ENCODE measurements at regions not wholly inside any gene's neighbourhood (a gene's known extent, or its start where the extent isn't known, plus 50 kb on each side); places are given as distances from the start of the nearest gene placed in this dataset.
"Not testable (repeated sequence)": the region's sequence is repeated elsewhere in the genome, so short reads cannot be mapped to it uniquely, and the experiment has no call there.

DNA sequence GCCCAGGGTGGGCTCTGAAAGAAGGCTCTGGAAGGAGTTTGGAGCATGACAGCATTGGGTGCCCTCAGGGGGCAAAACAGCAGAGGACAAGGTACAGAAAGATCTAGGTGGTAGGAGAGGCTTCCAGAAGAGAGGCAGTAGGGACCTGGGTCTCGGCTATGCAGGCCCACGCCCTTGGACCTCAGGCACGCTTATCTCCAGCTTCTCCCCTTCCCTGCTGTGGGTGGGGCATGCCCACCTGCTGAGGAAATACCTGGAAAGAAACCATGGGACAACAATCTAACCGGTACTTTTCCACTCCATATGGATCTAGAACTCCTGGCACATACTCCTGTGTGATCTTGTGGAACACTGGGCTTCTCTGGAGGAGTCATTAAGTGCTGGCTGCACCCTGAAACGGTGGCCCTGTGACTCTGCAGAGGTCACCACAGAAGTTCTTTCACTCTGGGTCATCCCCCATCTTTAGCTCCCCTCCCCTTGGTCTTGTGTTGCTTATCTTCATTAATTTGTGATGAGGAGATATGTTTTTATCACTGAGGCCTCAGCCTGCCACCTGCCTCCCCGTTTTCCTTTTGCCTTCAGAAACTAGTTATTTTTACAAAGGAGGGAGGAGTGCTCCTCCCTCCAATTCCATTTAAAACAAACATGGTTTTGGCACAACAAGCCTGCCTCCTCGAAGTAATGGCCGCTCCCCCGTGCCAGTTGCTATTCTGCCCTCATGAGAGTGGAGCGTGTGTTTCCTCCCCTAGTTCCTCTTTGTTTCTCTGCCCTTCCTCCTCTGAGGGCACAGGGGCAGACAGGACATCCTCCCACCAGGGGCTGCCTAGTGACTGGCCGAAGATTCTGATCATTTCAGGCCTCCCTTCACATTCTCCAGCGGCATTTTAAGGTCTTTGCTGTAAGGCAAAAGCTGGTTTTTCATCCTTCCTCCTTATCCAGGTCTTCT lies 78.0 kb upstream of the ATP5PO start:
- DNase-seq: no peak

DNA sequence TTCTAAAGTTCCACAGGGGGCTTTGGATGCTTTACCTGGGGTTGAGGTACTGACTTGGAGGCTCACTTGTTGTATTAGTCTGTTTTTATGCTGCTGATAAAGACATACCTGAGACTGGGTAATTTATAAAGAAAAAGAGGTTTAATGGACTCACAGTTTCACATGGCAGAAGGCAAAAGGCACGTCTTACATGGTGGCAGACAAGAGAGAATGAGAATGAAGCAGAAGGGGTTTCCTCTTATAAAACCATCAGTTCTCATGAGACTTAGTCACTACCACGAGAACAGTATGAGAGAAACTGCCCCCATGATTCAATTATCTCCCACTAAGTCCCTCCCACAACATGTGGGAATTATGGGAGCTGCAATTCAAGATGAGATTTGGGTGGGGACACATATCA lies 76.8 kb upstream of the ATP5PO start:
- DNase-seq: not testable (repeated sequence)

DNA sequence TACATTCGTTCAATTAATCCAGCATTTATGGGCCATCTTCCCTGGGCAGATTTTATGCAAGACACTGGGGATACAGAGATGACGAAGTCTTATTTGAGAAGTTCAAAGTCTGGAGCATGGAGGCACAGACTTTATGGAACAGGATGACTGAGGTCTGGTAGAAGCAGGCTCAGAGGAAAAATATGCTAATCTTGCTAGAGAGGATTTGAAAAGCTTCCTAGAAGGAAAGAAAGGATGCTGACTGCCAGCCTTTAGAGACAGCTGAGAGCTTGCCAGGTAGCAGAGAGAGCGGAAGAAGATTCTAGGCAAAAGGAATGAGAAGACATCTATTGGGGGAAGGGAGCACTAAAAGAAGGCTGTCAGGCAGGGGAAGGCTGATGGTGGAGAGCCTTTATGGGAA lies 75.5 kb upstream of the ATP5PO start:
- no peak for DNase-seq

DNA sequence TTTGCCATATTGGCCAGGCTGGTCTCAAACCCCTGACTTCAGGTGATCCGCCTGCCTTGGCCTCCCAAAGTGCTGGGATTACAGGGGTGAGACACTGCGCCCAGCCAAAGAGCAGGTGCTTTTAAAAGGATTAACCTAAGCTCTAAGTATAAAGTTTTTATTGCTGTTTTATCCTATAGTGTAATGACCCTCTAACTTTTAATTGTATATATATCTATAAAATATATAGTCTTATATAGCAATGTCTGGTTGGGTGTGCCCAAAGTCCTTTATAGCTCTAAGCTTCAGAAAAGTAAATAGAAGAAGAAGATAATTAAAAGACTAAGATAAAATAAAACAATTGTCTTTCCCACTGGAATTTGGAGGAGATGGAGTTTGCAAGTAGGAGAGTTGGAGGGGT lies 73.8 kb upstream of the ATP5PO start:
- DNase-seq: no peak

DNA sequence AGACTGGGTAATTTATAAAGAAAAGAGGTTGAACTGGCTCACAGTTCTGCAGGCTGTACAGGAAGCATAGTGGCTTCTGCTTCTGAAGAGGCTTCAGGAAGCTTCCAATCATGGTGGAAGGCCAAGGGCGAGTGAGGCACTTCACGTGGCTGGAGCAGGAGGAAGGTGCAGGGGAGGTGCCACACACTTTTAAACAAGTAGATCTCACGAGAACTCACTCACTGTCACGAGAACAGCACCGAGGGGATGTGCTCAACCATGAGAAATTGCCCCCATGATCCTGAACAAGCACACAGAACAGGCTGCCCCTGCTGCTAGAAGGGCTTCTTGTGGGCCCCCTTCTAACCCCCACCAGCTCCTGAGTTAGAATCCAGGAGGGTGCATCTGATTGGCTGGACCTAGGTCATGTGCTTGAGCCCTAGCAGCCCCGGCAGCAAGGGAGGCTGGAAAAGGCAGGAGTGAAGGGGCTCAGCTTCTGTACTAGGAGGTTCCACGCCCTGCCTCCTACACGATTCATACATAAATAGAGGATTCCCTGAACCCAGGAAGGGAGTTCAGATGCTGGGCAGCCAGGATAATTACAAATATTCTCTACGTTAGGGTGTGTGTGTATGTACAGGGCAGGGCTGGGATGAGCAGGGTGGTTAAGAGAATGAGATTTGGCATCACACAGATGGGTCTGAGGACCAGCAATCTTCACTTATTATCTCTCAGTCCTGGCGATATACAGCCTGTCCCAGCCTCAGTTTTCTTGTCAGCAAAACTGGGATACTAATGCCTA lies 72.8 kb upstream of the ATP5PO start:
- DNase-seq: no peak

DNA sequence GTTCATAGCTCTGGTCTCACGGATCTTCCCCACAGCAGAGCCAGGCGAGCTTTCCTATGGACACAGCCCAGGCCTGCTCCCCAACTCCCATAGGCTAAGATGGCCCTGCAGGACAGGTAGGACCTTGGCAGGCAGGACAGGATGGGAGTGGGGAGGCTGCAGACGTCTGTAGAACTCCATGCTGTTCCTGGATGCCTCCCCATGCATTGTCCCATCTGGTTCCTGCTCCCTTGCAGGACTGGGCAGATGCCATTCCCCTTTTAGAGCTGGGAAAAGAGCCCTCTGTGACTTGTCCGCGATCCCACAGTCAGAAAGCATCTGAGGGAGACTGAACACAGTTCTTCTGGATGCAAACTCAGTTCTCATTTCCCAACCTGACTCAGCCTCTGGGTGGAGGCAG lies 71.9 kb upstream of the ATP5PO start:
- no peak for DNase-seq

DNA sequence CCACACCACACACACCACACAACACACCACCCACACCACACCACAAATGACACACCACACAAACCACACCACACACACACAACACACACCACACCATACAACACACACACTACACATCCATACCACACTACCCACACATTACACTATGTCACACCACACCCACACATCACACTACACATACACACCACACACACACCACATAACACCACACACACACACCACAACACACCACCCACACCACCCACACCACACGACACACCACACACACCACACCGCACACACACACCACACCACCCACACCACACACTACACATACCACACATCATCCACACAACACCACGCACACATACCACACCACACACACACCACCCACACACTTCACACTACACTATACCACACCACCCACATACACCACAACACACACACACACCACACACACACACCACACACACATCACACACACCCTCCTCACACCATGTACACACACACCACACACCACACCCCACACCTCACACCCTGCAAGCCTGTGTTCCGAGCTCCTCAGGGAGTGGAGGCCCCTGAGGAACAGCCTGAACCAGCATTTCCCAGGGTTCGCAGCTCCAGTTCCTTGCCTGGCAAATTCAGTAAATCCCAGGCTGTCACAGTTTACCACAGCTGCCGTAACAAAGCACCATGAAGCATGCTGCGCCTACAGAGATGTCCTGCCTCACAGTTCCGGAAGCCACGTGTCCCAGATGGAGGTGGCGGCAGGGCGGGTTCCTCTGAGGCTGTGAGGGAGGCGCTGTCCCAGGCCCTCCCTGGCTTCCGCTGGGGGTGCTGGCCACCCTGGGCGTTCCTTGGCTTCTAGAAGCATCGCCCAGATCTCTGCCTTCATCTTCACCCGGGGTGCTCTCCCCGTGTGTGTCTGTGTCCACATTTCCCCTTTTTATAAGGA lies 69.8 kb upstream of the ATP5PO start:
- no peak for DNase-seq

DNA sequence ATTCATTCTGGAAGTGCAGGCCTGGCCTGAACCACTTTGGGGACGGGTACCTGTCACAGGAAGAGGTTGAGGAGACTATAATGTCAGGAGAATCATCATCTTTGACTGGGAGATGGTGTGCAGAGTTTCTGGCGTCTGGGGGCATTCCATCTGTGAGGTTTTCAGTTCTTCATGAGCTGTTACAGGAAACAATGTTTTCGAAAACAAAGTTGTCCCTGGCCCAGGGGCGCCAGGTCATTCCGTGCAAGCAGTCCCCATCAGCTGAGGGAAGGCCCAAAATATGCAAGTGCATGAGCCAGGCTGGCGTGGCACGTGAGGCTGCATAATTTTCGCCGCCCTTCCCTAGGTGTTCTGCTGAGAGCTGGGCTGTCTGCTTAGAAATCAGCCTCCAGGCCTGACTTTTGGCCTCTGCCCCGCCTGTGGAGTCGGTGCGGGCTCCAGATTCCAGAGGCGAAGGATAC lies 68.4 kb upstream of the ATP5PO start:
- DNase-seq: no peak

DNA sequence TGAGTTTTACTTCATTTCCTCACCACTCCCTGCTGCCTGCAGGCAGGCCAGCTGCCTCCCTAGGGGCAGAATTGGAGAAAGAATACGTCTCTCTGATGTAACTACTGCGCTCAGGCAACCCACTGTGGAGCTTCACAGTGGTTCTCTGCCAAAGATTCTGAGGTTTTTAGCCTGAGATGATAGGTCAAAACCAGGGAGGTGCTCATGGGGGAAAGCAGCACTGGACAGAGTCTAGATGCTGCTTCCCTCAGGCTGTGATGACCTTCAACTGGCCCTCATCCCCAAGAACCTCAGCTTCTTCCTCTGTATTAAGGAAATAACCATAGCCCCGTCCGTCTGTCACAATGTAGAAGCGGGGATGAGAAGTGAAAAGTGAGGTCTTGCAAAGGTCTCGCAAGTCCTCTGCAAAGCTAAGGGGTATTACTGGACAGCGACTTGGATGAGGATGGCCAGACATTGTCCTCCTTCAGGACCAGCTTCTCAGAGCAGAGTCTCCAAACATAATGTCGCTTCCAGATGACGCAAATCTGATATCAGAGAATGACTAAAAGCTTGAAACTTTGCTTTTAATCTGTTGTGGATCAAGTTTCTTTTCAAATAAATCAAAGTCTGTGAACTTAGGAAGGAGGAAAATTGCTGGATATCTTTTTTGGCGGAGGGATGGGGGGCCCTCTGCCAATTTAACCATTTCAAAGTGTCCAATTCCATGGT lies 65.9 kb upstream of the ATP5PO start:
- DNase-seq: no peak

DNA sequence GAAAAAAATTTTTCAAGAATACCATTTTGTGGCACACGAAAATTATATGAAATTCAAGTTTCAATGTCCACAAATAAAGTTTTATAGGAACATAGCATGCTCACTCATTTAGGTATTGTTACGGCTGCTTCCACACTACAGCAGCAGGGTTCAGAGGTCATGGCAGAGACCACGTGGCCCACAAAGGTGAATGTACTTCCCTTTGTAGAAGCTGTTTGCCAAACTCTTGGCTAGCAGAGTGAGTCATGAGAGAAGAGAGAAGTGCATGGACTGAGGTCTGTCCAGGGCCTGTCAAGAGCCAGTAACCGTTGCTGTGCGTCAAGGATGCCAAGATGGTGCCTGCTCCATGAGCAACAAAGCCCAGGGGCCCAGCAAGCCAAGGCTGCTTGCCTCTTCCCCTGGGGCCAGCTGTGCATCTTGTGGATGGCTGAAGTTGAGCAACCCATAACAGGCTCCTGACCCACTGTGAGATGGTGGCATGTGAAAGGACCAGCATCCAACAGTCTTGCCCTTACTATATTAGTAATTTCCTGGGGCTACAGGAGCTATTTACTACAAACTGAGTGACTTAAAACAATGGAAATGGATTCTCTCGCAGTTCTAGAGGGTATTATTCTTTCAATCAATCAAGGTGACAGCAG lies 64.8 kb upstream of the ATP5PO start:
- DNase-seq: no peak

DNA sequence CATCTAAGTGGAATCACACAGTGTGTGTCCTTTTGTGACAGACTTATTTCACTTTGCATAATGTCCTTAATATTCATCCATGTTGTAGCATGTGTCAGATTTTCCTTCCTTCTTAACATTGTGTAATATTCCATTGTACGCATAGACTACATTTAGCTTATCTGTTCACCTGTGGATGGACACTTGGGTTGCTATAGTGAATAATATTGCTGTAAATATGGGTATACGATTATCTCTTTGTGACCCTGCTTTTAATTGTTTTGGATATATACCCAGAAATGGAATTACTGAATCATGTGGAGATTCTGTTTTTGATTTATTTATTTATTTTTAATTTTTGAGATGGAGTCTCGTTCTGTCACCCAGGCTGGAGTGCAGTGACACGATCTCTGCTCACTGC lies 63.0 kb upstream of the ATP5PO start:
- no peak for DNase-seq

DNA sequence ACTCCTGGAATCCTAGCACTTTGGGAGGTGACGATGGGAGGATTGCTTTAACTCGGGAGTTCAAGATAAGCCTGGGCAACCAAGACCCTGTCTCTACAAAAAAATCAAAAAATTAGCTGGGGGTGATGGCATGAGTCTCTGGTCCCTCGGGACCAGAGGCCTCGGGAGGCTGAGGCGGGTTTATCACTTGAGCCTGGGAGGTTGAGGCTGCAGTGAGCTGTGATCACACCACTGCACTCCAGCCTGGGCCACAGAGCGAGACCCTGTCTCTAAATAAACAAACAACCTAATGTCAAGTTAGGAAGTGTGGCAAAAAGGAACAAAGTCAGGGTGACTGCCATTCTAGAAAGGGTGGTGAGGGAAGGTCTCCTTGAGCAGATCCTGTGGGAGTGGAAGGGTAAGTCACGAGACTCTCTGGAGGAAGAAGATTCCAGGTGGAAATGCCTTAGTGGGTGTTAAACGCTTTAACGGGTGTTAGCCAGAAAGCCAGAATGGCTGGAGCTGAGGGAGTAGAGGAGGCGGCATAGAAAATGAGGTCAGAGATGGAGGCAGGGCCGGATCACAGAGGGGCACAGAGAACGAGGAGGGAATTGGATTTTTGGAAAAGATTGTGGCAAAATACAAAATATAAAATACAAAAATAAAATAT lies 62.2 kb upstream of the ATP5PO start:
- DNase-seq: no peak

DNA sequence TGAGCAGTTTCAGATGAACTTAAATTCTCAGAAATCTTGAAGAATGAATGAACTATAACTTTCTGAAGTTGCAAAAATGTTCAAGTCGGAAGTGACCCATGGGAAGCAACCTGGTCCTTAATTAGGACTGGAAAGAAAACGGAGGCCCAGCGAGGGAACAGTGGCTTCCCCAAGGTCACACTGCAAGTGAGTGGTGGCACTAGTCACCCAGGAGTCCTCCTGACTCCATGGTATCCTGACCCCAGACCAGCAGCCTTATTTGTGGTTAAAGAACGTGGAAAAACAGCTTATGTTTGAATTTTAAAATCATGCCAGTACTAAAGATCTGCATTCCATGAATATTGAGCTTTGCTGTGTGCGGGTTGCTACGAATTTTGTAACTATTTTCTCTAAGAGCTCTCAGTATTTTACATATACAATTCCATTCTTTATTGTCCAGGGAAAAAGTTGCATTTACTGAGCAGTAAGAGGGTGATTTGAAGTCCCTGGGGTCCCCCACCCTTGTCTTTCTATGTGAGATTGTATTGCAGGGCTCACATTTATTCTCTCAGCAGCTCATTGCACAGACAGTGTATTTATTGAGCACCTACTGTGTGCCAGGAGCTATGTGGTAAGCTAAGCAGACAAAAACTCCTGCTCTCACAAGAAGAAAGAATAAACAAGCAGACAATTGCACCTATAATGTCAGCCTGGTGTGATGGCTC lies 61.6 kb upstream of the ATP5PO start:
- no peak for DNase-seq

DNA sequence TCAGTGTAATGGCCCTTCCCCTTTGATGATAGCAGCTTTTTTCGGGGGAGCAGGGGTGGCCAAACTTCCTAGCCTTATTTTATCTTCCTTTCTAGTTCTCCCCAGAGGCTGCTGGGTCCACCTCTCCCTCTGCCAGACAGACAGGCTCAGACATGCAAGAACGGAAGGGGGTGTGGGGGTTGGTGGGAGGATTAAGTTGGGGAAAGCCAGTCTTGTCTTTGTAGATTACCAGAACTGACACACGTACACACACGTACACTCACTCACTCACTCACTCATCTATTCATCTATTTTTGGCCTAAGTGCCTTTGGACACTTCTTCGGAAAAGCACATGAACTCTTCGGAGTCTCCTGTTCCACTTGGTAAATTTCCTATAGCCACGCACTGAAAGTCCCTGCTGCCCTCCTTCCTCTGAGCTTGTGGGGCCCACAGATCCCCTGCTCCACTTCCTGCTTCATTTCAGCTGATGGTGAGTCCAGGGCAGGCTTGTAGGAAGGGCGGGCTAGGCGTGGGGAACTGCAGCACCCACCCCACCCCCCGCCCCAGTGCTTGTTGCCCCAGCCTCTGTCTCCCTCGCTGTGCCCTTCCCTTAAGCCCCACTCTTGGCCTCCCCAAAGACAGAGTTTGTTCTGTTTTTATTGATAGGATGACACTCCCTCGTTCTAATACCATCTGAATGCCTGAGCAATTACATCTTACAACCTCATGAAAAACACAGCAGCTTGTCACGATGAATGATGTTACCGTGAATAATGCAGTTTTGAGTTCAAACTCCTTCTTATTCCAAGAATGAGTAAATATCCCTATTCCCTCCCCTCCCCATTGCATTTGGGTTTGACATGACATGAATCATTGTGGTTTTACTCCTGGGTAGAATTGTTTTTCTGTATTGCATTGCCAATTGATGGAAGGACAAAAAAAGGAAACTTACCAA lies 60.7 kb upstream of the ATP5PO start:
- peak in 4 of 6 experiments; percentile 17 to 46 (median 36) for DNase-seq

DNA sequence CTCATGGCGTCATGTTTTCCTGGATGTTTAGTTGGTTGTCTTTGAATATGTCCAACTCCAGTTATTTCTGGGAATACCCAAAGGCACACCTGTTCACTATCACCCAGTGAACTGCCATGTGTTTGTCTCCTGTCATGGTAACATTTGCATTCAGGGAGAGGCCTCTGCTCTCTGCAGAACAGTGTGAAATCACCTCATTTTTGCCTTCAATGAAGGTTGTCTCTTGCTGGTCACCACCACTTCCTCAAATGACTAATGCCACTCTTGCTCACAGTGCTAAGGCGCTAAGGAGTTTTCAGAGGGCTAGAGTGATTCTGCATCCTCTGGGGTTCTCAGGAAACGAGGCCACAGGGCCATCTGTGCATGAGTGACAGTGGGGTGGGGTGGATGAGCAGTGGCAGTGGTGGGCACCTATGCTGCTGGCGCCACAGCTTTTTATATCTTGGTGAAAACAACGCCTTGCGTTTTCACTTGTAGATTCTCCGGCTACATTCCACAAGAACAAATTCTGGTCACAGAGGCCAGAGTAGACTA lies 60.0 kb upstream of the ATP5PO start:
- no peak for DNase-seq

DNA sequence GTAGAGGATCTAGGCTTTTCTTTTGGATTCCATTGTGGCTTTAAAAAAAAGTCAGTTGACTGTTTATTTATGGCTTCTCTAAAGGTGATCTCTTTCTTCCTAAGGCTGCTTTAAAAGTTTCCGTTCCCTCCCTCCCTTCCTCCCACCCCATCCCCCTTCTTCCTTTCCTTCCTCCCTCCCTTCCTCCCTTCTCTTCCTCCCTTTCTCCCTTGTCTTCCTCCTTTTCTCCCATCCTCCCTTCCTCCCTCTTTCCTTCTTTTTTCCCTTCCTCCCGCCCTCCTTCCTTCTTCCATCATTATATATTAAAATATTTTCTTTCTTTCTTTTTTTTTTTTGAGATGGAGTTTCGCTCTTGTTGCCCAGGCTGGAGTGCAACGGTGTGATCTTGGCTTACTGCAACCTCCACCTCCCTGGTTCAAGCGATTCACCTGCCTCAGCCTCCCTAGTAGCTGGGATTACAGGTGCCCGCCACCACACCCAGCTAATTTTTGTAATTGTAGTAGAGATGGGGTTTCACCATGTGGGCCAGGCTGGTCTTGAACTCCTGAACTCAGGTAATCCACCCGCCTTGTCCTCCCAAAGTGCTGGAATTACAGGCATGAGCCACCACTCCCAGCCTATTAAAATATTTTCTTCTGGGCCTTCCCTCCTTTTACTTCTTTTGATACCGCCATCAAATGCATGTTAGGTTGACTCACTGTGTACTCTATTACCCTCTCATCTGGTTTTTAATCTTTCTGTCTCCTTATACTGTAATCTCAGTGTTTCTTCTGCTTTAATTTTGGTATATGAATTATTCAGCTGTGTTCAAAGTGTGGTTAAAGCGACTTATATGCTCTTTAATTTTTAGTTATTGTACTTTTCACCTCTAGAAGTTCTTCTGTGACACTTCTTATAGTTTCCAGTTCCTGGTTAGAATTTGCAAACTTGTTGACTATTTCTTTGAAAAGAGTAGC lies 59.2 kb upstream of the ATP5PO start:
- DNase-seq: no peak

DNA sequence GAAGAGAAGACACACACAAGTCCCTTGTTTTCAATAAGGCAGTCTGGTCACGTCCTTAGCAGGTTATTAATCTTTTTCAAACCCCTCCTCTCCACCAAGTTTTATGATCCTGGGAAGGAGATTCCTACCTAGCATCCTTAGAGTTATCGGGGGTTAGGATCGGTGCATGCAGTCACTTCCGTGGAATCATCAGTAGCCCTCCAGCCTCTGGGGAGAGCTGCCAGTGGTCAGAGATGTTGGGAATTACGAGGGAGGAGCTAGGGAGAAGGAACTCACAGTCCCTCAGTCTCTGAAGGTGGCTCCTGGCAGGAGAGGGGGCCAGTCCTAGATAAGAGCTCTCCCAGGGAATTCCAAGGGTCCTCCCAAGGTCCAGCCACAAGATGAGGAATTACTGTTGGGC lies 57.7 kb upstream of the ATP5PO start:
- DNase-seq: no peak

DNA sequence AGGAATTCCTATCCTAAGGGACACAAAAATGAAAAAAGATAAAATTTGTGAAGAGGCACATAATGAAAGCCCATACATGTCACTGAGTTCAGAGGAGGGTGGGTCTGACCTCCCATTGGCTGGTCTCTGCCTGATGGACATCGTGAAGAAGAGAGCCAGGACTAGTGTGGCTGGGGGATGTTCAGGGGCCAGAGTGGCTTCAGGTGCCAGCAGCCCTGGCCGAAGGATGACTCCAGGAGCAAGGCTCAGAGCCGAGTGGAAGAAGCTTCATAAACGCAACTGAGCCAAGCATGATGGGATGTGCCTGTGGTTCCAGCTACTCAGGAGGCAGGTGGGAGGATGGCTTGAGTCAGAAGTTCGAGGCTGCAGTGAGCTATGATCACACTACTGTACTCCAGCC lies 56.9 kb upstream of the ATP5PO start:
- DNase-seq: no peak
